ENCODE measurements at regions not wholly inside any gene's neighbourhood (a gene's known extent, or its start where the extent isn't known, plus 50 kb on each side); places are given as distances from the start of the nearest gene placed in this dataset.

GRCh38 chr15:35630532-35630931 is 84.6 kb upstream of the DPH6 start:
- DNase-seq (ENCODE audit: extremely low read depth, low read depth) = no peak
- TF ChIP-seq CTCF (IDR thresholded peaks at IDR 0.05; ENCODE audit: low read depth, low read length) = no peak

DNA sequence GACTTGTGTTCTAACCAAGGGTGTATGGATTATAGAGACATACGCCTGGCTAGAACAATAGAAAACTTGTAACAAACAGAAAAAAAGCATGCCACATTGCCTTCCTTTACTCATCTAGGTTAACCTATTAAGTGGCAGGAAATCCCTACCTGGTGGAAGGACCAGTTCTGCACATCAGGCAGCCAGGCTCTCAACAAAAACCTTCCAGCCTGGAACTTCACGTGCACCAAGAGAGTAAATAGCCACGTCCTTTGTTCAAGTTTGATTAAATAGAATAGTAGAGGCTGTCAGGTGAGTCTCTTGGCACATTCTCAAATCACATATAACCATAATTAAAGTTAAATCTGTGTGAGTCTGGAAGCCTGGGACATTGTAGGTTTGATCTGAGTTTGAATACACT is 85.0 kb upstream of the DPH6 start:
- no peak for DNase-seq (ENCODE audit: extremely low read depth, low read depth)
- TF ChIP-seq CTCF (IDR thresholded peaks at IDR 0.05; ENCODE audit: low read depth, low read length) = no peak

DNA sequence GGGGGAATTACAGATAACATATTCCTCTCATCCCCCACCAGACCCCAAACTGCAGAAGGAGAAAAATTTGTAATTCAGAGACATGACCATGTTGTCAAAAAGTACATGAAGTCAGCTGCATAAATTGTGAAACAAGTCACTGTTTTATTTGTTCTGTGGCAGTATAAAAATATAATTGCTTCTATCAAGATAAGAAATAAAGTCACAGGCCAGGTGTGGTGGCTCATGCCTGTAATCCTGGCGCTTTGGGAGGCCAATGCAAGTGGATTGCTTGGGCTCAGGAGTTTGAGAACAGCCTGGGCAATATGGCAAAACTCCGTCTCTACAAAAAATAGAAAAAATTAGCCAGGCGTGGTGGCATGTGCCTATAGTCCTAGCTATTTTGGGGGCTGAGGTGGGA is 87.7 kb upstream of the DPH6 start:
- no peak for DNase-seq (ENCODE audit: extremely low read depth, low read depth)
- no peak for TF ChIP-seq CTCF (IDR thresholded peaks at IDR 0.05; ENCODE audit: low read depth, low read length)

DNA sequence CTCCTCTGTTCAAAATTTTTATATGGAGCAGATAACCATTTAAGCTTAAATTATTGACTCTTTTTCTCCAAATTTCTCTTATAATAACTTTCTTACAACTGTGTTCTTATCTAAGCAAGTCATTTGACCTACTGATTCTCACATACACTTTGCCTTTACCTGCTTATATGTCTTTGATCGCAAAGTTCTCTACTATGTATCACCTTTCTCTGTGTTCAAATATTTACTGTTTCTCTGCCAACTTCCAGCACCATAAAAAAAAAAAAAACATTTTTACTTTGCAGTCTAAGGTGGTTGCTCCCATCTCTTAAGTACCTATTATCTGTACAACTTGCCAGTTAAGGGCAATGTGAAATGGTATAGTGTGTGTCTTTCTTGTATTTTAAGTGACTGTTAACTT is 100.8 kb upstream of the DPH6 start:
- DNase-seq (ENCODE audit: extremely low read depth, low read depth) = no peak
- TF ChIP-seq CTCF (IDR thresholded peaks at IDR 0.05; ENCODE audit: low read depth, low read length) = no peak

GRCh38 chr15:35647303-35647702 is 101.3 kb upstream of the DPH6 start:
- DNase-seq (ENCODE audit: extremely low read depth, low read depth) = no peak
- no peak for TF ChIP-seq CTCF (IDR thresholded peaks at IDR 0.05; ENCODE audit: low read depth, low read length)

DNA sequence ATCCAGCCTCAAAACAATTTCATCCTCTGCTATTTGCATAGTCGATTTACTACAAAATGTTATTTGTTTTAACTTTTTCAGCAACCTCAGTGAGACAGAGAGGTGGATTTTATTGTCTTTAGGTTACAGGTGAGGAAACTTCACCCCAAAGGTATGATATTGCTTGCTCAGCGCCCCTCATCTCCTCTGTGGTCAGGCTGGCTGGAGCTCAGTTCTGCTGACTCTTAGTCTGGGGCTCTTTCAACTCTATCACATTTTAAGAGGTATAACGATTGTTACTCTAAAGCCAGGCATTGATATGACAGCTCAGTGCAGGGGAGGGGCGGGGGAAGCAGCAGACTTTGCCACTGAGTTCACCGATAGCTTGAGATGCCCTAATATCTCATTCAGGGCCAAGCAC is 103.0 kb upstream of the DPH6 start:
- no peak for TF ChIP-seq CTCF (IDR thresholded peaks at IDR 0.05; ENCODE audit: low read depth, low read length)
- DNase-seq (ENCODE audit: extremely low read depth, low read depth) = no peak

DNA sequence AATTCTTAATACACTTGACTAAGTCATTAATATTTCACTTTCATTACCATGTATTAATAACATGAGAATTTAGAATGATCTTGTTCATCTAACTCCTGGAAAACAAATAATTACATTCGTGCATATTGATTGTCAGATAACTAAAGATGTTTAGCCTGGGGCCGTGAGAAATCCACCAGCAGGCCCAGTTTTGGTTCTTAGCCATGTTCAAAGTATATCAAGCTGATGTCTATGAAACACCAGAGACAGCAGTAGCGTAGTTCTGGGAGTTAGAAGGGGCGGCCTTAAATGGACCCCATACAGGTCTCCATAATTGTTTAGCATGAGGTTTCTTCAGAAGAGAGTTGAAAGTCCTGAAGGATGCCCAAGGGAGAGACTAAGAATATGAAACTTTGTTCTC is 103.6 kb upstream of the DPH6 start:
- TF ChIP-seq CTCF (IDR thresholded peaks at IDR 0.05; ENCODE audit: low read depth, low read length) = no peak
- DNase-seq (ENCODE audit: extremely low read depth, low read depth) = no peak
